Suprapubic skin (tissue), 4 donors: ENCODE measurements at regions not wholly inside any gene's neighbourhood (a gene's known extent, or its start where the extent isn't known, plus 50 kb on each side); places are given as distances from the start of the nearest gene placed in this dataset.

Source experiments
- DNase-seq, 2 donors: peaks; one replicate each; pipeline ENCODE4 v3.0.0-alpha.2; 2019; ENCODE audit warnings: low spot score in 2 of 2
- H3K27ac ChIP-seq: fragments of 200-600 bp; sonication (generic); one replicate; pipeline ENCODE4 v1.5.1; 2019
- H3K27me3 ChIP-seq: fragments of 200-600 bp; sonication (generic); one replicate; pipeline ENCODE4 v1.5.1; 2019
- H3K36me3 ChIP-seq: fragments of 200-600 bp; sonication (generic); one replicate; pipeline ENCODE4 v1.5.1; 2019
- H3K4me1 ChIP-seq: fragments of 200-600 bp; sonication (generic); one replicate; pipeline ENCODE4 v1.5.1; 2019
- H3K4me3 ChIP-seq: fragments of 200-600 bp; sonication (generic); one replicate; pipeline ENCODE4 v1.5.1; 2019; ENCODE audit warnings: mild to moderate bottlenecking
- H3K9me3 ChIP-seq: fragments of 200-600 bp; sonication (generic); one replicate; pipeline ENCODE4 v1.5.1; 2019
- CTCF ChIP-seq, 2 donors: fragments of 200-600 bp in 1 of 2; fragments of 450-650 bp in 1 of 2; sonication (generic) in 1 of 2; IDR thresholded peaks; one replicate each; pipeline ENCODE4 v1.5.1; 2016 to 2019; ENCODE audit warnings: antibody characterized with exemption in 2 of 2, mild to moderate bottlenecking in 1 of 2, moderate library complexity in 1 of 2
- EP300 ChIP-seq: sonication (generic); formaldehyde crosslinking; IDR thresholded peaks from one replicate; pipeline ENCODE4 v1.6.1; 2017; ENCODE audit warnings: antibody characterized with exemption
- POLR2A ChIP-seq, 2 donors: fragments of 450-650 bp; IDR thresholded peaks; one replicate each; pipeline ENCODE4 v1.6.1; 2017; ENCODE audit warnings: antibody characterized with exemption in 2 of 2, mild to moderate bottlenecking in 2 of 2, moderate library complexity in 2 of 2
- POLR2AphosphoS5 ChIP-seq, 3 donors: sonication (generic); formaldehyde crosslinking; IDR thresholded peaks; one replicate each; pipeline ENCODE4 v1.6.1; 2017; ENCODE audit warnings: antibody characterized with exemption in 3 of 3
- WGBS: methylation state at CpG from one replicate; pipeline ENCODE4 v1.1.5; 2018; 5-methylcytosine and 5-hydroxymethylcytosine counted together

- 84% methylated on average over 2 of the region's 2 CpGs for WGBS
- TF ChIP-seq POLR2AphosphoS5 (IDR thresholded peaks at IDR 0.05) (no peak), POLR2A (IDR thresholded peaks at IDR 0.05) (no peak)
- Histone ChIP-seq H3K4me3 (no peak overlapping the region), H3K27ac (no peak overlapping the region), H3K36me3 (no peaks in the 10 kb centered on the region), H3K27me3 (no peaks in the 10 kb centered on the region), H3K4me1 (no peaks in the 10 kb centered on the region), H3K9me3 (no peaks in the 10 kb centered on the region)
- DNase-seq: no peak
Observed at GRCh38 chr5:92890841-92891244, 690.2 kb downstream of the NR2F1-AS1 start.

DNA sequence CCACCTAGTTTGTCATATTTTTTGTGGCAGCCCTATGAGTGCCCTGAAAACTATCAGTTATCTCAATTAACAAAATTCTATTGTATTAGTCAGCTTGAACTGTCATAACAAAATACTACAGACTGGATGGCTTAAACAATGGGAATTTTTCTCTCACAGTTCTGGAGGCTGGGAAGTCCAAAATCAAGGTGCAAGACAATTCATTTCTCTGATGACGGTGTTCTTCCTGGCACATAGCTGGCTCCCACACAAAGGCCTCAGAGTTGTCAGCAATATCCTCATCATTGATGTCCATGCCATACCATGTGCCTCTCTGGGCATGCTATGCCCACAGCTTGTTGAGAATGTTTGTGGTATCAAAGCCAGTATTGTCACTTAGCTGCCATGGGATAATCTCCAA lies 691.9 kb downstream of the NR2F1-AS1 start:
- 87% methylated on average over 1 of the region's 1 CpG for WGBS
- H3K27me3 ChIP-seq: no peaks in the 10 kb centered on the region
- TF ChIP-seq EP300: no peak
- TF ChIP-seq POLR2A (IDR thresholded peaks at IDR 0.05): no peak
- TF ChIP-seq CTCF (IDR thresholded peaks at IDR 0.05): no peak
- no peak for TF ChIP-seq POLR2AphosphoS5 (IDR thresholded peaks at IDR 0.05)
- no peaks in the 10 kb centered on the region for H3K4me1 ChIP-seq
- H3K9me3 ChIP-seq: no peaks in the 10 kb centered on the region
- no peak for DNase-seq
- H3K27ac ChIP-seq: no peak overlapping the region
- H3K4me3 ChIP-seq: no peak overlapping the region
- H3K36me3 ChIP-seq: no peaks in the 10 kb centered on the region

DNA sequence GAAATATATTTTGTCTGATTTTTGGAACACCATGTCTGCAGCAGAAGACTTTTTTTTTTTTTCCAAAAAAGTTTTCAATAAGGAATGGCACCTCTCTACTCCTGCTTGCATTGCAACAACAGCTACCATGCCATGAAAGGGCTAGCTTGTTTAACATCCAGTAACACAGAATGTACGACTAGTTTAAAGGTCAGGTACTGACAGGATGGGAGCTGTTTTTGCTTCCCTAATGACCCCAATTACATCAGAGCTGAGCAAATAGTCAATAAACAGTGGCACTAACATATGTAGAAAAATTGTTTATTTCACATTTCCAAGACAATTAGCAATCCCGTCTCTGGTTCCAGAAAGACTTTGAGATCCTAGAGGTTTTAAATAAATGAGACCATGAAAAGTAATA lies 693.8 kb downstream of the NR2F1-AS1 start:
- TF ChIP-seq CTCF (IDR thresholded peaks at IDR 0.05): no peak
- TF ChIP-seq POLR2A (IDR thresholded peaks at IDR 0.05): no peak
- TF ChIP-seq POLR2AphosphoS5 (IDR thresholded peaks at IDR 0.05): no peak
- no peak for TF ChIP-seq EP300
- WGBS: 46% methylated on average over 2 of the region's 2 CpGs
- H3K36me3 ChIP-seq: no peaks in the 10 kb centered on the region

GRCh38 chr5:92886751-92887150 lies 694.3 kb downstream of the NR2F1-AS1 start:
- H3K27me3 ChIP-seq: no peaks in the 10 kb centered on the region
- H3K36me3 ChIP-seq: no peaks in the 10 kb centered on the region
- no peaks in the 10 kb centered on the region for H3K4me1 ChIP-seq
- no peak overlapping the region for H3K27ac ChIP-seq
- no peak for DNase-seq
- 36% methylated on average over 3 of the region's 3 CpGs for WGBS
- H3K4me3 ChIP-seq: no peak overlapping the region
- TF ChIP-seq POLR2AphosphoS5 (IDR thresholded peaks at IDR 0.05) (no peak), POLR2A (IDR thresholded peaks at IDR 0.05) (no peak), CTCF (IDR thresholded peaks at IDR 0.05) (no peak), EP300 (no peak)
- H3K9me3 ChIP-seq: no peaks in the 10 kb centered on the region

More for the DNA sequence above, 693.8 kb downstream of the NR2F1-AS1 start:
- DNase-seq: no peak
- H3K9me3 ChIP-seq: no peaks in the 10 kb centered on the region
- no peaks in the 10 kb centered on the region for H3K4me1 ChIP-seq
- no peak overlapping the region for H3K27ac ChIP-seq
- H3K27me3 ChIP-seq: no peaks in the 10 kb centered on the region
- H3K4me3 ChIP-seq: no peak overlapping the region

- DNase-seq: no peak
- Histone ChIP-seq H3K4me1 (no peaks in the 10 kb centered on the region), H3K36me3 (no peaks in the 10 kb centered on the region), H3K27me3 (no peaks in the 10 kb centered on the region), H3K9me3 (no peaks in the 10 kb centered on the region), H3K27ac (no peak overlapping the region), H3K4me3 (no peak overlapping the region)
- 62% methylated on average over 4 of the region's 4 CpGs for WGBS
- TF ChIP-seq POLR2AphosphoS5 (IDR thresholded peaks at IDR 0.05) (no peak), EP300 (no peak), CTCF (IDR thresholded peaks at IDR 0.05) (no peak)
Observed at GRCh38 chr5:92885950-92886349, 695.1 kb downstream of the NR2F1-AS1 start.

DNA sequence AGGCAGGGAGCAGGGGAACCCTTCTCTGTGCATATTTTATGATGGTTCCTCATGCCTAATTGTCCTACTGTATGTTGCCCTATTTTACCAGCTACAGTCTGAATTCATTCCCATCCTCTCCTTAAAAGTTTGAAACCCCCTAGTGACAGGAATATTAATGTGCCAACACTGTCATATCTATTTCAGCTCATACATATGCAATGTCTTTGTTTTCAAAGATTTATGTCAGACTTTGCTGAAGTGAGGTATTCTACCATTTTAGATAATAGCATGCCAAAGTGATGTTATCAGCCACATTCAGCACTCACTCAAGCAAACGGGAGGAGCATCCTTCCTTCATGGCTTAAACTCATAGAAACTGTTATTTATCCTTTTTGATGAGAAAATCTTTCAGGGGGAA lies 696.5 kb downstream of the NR2F1-AS1 start:
- TF ChIP-seq POLR2AphosphoS5 (IDR thresholded peaks at IDR 0.05): no peak
- no peak for TF ChIP-seq CTCF (IDR thresholded peaks at IDR 0.05)
- TF ChIP-seq POLR2A (IDR thresholded peaks at IDR 0.05): no peak
- DNase-seq: no peak
- Histone ChIP-seq H3K27ac (no peak overlapping the region), H3K9me3 (no peaks in the 10 kb centered on the region), H3K4me3 (no peak overlapping the region), H3K4me1 (no peaks in the 10 kb centered on the region), H3K36me3 (no peaks in the 10 kb centered on the region), H3K27me3 (no peaks in the 10 kb centered on the region)
- 19% methylated on average over 1 of the region's 1 CpG for WGBS
